Stimulated activated CD8-positive, alpha-beta memory T cell treated with anti-CD3 and anti-CD28 coated beads, Interleukin-7, amount 100 ng/mL, for 48 hours (primary cell): ENCODE measurements at regions not wholly inside any gene's neighbourhood (a gene's known extent, or its start where the extent isn't known, plus 50 kb on each side); places are given as distances from the start of the nearest gene placed in this dataset.
"Not testable (repeated sequence)": the region's sequence is repeated elsewhere in the genome, so short reads cannot be mapped to it uniquely, and the experiment has no call there.

Experiments
- DNase-seq, 2 donors: peaks; one replicate each; pipeline ENCODE4 v3.0.0-alpha.2; 2020; ENCODE audit warnings: low read depth in 1 of 2; ENCODE audit errors: extremely low read depth in 1 of 2

DNA sequence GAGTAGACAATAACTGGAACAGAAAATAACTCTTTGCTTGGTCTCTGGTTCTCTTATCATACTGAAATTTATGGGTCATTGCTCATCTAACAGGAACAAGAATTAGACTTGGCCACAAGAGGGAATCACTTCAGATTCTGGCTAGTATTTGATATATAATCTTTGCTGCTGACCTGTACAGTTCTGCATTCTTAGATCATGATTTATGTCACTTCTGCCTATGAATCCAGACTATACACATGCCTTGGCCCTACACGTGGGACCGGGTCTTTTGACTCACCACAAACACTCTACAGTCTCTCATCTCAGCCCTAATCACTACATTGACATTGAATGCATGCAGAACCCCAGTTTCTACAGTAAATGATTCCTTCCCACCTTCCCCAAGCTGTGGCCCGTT is 162.5 kb upstream of the SOX2 start:
- no peak for DNase-seq

GRCh38 chr3:181541414-181541813 is 170.3 kb upstream of the SOX2 start:
- no peak for DNase-seq

DNA sequence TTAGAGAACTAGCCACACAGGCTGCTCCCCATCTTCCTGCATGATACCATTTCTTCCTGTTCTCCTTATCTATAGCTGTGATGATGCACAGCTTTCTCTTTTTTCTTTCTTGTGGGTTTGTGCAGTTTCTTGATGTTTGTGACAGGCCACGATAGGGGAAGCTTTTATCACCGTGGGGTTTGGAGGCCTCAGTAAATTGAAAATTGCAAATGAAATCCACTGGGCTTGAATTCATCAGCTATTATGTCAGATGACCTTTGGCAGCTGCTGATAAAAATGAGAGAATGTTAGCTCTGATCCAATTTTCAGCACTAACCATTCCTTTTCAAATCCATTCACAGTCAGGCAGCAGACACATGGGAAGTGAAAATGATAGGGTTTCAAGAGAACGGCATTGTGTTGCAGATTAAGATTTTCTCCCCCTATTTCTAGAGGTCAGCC is 176.9 kb upstream of the SOX2 start:
- DNase-seq, result no peak

DNA sequence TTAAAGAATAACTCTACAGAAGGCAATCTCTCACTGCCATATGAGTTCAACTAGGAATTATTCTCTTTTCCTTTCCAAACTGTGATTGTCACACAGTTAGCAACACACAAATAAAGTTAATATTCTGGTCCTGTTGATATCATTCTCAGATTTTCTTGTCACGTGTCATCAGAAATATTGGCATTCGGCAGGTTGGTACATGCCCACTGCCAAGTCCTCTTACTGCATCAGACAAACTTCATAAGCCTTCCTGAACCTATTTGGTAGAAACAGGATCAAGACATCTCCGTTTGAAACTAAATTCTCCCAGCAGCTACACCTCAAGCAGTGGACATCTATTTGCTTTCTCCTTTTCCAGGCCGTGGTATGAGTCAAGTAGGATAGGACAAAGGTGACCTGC is 177.9 kb upstream of the SOX2 start:
- no peak for DNase-seq

- no peak for DNase-seq
Observed at GRCh38 chr3:181530584-181530983, 181.1 kb upstream of the SOX2 start.

DNA sequence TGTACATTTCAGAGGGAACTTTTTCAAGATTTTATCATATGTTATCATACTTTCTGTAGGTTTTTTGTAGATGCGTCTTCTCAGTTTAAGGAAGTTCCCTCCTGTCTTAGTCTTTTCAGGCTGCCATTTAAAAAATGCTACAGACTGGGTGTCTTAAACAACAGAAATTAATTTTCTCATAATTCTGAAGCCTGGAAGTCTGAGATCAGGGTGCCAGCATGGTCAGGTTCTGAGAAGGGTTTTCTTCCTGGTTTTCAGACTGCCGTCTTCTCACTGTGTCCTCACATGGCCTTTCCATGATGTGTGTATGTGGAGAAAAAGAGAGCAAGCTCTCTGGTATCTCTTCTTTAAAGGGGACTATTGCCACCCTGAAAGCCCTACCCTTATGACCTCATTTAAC is 189.9 kb upstream of the SOX2 start:
- DNase-seq, result no peak

DNA sequence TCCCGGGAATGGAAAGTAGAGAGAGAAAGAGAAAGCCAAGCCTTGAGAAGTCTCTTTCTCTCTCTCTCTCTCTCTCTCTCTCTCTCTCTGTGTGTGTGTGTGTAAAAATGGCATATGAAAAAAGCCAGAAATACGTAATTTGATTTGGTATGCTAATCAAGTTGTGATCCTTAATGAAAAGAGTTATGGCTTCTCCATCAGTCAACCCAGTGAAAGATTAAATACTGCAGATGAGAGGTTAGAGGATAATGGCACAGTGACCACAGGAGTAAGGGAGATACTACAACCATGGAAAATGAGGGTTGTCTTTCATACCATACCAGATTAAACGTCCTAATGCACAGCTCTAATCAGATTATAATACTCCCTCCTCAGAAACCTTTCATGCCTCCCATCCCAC is 193.5 kb upstream of the SOX2 start:
- DNase-seq, result no peak

DNA sequence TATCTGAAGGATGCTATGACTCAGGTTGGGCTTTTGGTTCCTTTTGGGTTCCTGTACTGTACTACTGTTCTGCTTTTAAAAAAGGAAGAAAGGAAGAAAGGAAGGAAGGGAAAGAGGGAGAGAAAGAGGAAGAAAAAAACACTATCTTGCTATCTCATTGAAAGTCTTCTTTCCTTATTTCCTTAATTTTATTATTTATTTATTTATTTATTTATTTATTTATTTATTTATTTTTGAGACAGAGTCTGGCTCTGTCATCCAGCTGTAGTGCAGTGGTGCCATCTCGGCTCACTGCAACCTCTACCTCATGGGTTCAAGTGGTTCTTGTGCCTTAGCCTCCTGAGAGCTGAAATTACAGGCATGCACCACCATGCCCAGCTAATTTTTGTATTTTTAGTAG is 198.9 kb upstream of the SOX2 start:
- DNase-seq, result no peak

- DNase-seq, result no peak
Observed at GRCh38 chr3:181510500-181510899, 201.2 kb upstream of the SOX2 start.

GRCh38 chr3:181497358-181497757 is 214.4 kb upstream of the SOX2 start:
- DNase-seq, result no peak

- no peak for DNase-seq
Observed at GRCh38 chr3:181493423-181493822, 218.3 kb upstream of the SOX2 start.

GRCh38 chr3:181488536-181488935 is 223.2 kb upstream of the SOX2 start:
- no peak for DNase-seq

GRCh38 chr3:181487236-181487978 is 224.3 kb upstream of the SOX2 start:
- no peak for DNase-seq

DNA sequence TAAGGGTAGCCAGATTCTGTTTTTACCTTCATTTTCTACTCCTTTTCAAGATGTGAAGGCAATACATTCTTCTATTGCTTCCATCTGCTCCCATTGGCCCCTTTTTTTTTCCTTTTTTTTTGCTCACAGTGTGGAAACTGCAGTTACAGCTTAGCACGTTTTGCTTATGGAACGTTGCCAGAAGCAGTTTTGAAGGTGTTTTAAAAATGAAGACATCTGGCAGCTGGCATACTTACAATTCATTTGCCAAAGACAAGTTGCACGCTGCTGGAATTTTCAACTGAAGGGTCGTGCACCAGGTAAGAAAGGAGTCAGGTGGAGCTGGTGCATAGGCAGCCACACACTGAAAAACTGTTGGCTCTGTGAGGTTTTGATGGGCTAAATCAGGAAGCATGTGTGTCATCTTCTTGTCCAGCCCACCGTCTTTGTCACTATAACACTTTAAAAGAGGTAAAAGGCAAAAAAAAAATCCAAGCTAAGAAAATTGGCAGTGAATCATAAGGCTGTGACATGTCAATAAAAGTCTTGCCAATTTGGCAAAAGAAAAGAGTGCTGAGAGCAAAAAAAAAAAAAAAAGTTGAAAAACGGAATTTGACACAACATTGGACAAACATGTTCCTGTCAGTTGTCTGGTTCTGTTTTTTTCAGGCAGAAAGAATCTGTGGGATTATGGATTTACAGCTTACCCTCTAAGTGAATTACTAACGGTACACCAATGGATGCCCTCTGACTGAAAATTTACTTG is 225.4 kb upstream of the SOX2 start:
- DNase-seq, result no peak

- no peak for DNase-seq
Observed at GRCh38 chr3:181484026-181484425, 227.7 kb upstream of the SOX2 start.

GRCh38 chr3:181475146-181475545 is 236.6 kb upstream of the SOX2 start:
- not testable (repeated sequence) for DNase-seq

GRCh38 chr3:181470349-181470748 is 241.4 kb upstream of the SOX2 start:
- no peak for DNase-seq

DNA sequence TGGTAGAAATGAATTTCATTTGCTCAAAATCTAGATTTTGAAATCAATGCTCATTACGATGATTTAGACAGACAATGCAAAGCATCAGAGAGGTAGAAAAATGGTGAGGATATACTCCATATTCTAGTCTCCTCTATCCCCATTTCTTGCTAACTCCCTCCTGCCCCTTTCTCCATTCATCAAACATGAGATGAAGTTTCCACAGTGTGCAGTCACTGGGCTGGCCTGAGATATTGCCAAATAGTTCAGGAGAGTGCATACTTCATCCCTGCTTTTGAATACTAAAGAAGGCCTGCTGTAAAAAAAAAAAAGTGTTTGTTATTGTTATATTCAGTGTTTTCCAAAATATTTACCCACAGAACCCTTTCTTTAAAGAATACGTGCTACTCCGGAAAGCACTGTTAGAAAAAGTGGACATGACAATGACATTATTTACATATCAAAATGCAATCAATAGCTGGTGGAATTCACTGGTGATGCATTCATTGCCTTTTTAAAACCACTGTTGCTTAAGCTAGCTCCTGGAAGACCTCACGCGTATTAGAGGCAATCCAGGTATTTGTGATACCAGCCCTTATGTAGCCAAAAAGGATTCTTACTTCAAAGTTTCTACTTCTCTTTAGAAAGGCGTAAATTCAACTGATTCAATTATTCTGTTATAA is 247.6 kb upstream of the SOX2 start:
- no peak for DNase-seq

DNA sequence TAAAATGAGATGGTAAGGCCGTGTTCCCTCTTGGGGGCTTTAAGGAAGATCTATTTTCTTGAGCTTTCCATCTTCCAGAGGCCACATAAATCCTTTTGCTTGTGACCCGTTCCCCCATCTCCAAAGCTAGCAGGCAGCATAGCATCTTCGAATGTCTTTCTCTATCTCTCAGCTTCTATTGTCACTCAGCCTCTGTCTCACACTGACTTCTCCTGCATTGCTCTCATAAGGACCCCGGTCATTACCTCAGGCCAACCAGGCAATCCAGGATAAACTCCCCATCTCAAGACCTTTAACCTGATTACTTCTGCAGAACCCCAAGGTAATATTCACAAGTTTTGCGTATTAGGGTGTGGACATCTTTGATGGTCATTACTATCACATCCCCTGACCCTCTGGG is 250.3 kb upstream of the SOX2 start:
- DNase-seq, result no peak

- no peak for DNase-seq
Observed at GRCh38 chr3:181459516-181459915, 252.2 kb upstream of the SOX2 start.

- DNase-seq, result no peak
Observed at GRCh38 chr3:181458857-181459256, 252.9 kb upstream of the SOX2 start.

DNA sequence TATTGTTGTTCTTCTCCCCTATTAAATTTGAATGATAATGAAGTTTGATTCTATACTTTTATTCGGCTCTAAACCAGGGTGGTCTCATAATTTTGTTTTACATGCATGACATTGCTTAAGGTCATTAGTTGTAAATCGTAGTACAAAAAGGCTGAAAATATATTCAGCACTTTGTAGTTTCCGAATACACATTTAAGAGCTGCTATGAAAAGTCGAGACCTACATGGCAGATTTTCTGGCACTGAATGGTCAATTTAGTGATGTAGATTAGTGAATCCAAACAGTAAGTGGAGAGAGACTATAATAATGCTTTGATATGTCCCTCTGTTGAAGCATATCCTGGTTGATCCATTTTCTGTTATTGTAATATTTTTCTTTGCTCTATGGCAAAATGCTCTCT is 254.0 kb upstream of the SOX2 start:
- DNase-seq, result no peak
